AG08395 (cell line): ENCODE measurements at regions not wholly inside any gene's neighbourhood (a gene's known extent, or its start where the extent isn't known, plus 50 kb on each side); places are given as distances from the start of the nearest gene placed in this dataset.
A peak's percentile ranks its signal among the peaks of the same experiment; 100 is the strongest.

ENCODE experiments used
- DNase-seq: peaks from one replicate; pipeline ENCODE4 v3.0.0; 2012; ENCODE audit warnings: mixed read lengths, low spot score

GRCh38 chr2:221345516-221345915, 226.6 kb downstream of the EPHA4 start:
- no peak for DNase-seq

GRCh38 chr2:221346411-221346810, 225.7 kb downstream of the EPHA4 start:
- no peak for DNase-seq

GRCh38 chr2:221347471-221347870, 224.6 kb downstream of the EPHA4 start:
- DNase-seq = peak; percentile 6

- no peak for DNase-seq
Observed at GRCh38 chr2:221350616-221351015, 221.5 kb downstream of the EPHA4 start.

- no peak for DNase-seq
Observed at GRCh38 chr2:221353201-221353600, 218.9 kb downstream of the EPHA4 start.

GRCh38 chr2:221360312-221360711, 211.8 kb downstream of the EPHA4 start:
- no peak for DNase-seq

- DNase-seq = no peak
Observed at GRCh38 chr2:221360742-221361141, 211.4 kb downstream of the EPHA4 start.

- DNase-seq = no peak
Observed at GRCh38 chr2:221361633-221362032, 210.5 kb downstream of the EPHA4 start.

- no peak for DNase-seq
Observed at GRCh38 chr2:221364672-221365071, 207.4 kb downstream of the EPHA4 start.
